Thoracic aorta (tissue), 2 donors: ENCODE measurements at regions not wholly inside any gene's neighbourhood (a gene's known extent, or its start where the extent isn't known, plus 50 kb on each side); places are given as distances from the start of the nearest gene placed in this dataset.
"Not testable (repeated sequence)": the region's sequence is repeated elsewhere in the genome, so short reads cannot be mapped to it uniquely, and the experiment has no call there.

ENCODE experiments used
- ATAC-seq: fragments of 150-250 bp; one replicate; pipeline ENCODE4 v1.8.0; 2017; ENCODE audit warnings: low read depth; ENCODE audit not compliant: insufficient number of reproducible peaks, low FRiP score
- DNase-seq: peaks from one replicate; pipeline ENCODE4 v3.0.0-alpha.2; 2020; ENCODE audit warnings: low spot score
- H3K27ac ChIP-seq, 2 donors: fragments of 200-600 bp; sonication (generic); 1 replicate in 1 of 2; 2 replicates in 1 of 2; pipeline ENCODE4 v1.5.1; 2016; ENCODE audit warnings: mild to moderate bottlenecking in 2 of 2, moderate library complexity in 2 of 2
- H3K27me3 ChIP-seq: fragments of 200-600 bp; sonication (generic); replicated peaks from 2 replicates; pipeline ENCODE4 v1.6.0; 2016; ENCODE audit warnings: mild to moderate bottlenecking; ENCODE audit not compliant: insufficient read depth
- H3K36me3 ChIP-seq: fragments of 200-600 bp; sonication (generic); one replicate; pipeline ENCODE4 v1.5.1; 2016
- H3K4me1 ChIP-seq, 2 donors: fragments of 200-600 bp; sonication (generic); 1 replicate in 1 of 2; 2 replicates in 1 of 2; pipeline versions ENCODE4 v1.5.1 to v1.6.0; 2016; ENCODE audit warnings: low read depth in 2 of 2, mild to moderate bottlenecking in 1 of 2; ENCODE audit not compliant: control insufficient read depth in 1 of 2
- H3K4me3 ChIP-seq: fragments of 200-600 bp; sonication (generic); 2 replicates; pipeline ENCODE4 v1.5.1; 2016; ENCODE audit warnings: mild to moderate bottlenecking
- H3K9me3 ChIP-seq: fragments of 200-600 bp; sonication (generic); 2 replicates; pipeline ENCODE4 v1.5.1; 2016
- CTCF ChIP-seq: fragments of 200-600 bp; sonication (generic); IDR thresholded peaks from one replicate; pipeline ENCODE4 v1.5.1; 2019; ENCODE audit warnings: antibody characterized with exemption

GRCh38 chr17:14732211-14732610 lies 431.3 kb downstream of the HS3ST3B1 start:
- ATAC-seq = no peak

GRCh38 chr17:14731591-14731990 lies 430.7 kb downstream of the HS3ST3B1 start:
- no peak for ATAC-seq
- DNase-seq = no peak

More at GRCh38 chr17:14732211-14732610, 431.3 kb downstream of the HS3ST3B1 start:
- TF ChIP-seq CTCF = no peak
- H3K36me3 ChIP-seq = no peaks in the 10 kb centered on the region
- H3K27me3 ChIP-seq = no peaks in the 10 kb centered on the region
- no peaks in the 10 kb centered on the region for H3K9me3 ChIP-seq
- no peak overlapping the region for H3K27ac ChIP-seq
- no peak for DNase-seq
- H3K4me1 ChIP-seq = no peaks in the 10 kb centered on the region
- H3K4me3 ChIP-seq = no peak overlapping the region

GRCh38 chr17:14730821-14731220 lies 429.9 kb downstream of the HS3ST3B1 start:
- no peaks in the 10 kb centered on the region for H3K9me3 ChIP-seq
- H3K36me3 ChIP-seq = no peaks in the 10 kb centered on the region
- H3K4me1 ChIP-seq = no peaks in the 10 kb centered on the region
- DNase-seq = no peak
- TF ChIP-seq CTCF = no peak
- no peak overlapping the region for H3K27ac ChIP-seq
- ATAC-seq = no peak
- H3K27me3 ChIP-seq = no peaks in the 10 kb centered on the region
- no peak overlapping the region for H3K4me3 ChIP-seq

More at GRCh38 chr17:14731591-14731990, 430.7 kb downstream of the HS3ST3B1 start:
- H3K27me3 ChIP-seq = no peaks in the 10 kb centered on the region
- H3K36me3 ChIP-seq = no peaks in the 10 kb centered on the region
- no peaks in the 10 kb centered on the region for H3K4me1 ChIP-seq
- no peaks in the 10 kb centered on the region for H3K9me3 ChIP-seq
- no peak overlapping the region for H3K4me3 ChIP-seq
- H3K27ac ChIP-seq = no peak overlapping the region
- no peak for TF ChIP-seq CTCF

- Histone ChIP-seq H3K27me3 (no peaks in the 10 kb centered on the region), H3K27ac (no peak overlapping the region), H3K36me3 (no peaks in the 10 kb centered on the region), H3K4me1 (no peaks in the 10 kb centered on the region), H3K9me3 (no peaks in the 10 kb centered on the region), H3K4me3 (no peak overlapping the region)
- no peak for TF ChIP-seq CTCF
- no peak for DNase-seq
- ATAC-seq = no peak
These were observed 424.8 kb downstream of the HS3ST3B1 start for GRCh38 chr17:14725729-14726128.

- H3K36me3 ChIP-seq = no peaks in the 10 kb centered on the region
- no peak for DNase-seq
- H3K9me3 ChIP-seq = no peaks in the 10 kb centered on the region
- H3K4me1 ChIP-seq = no peaks in the 10 kb centered on the region
- no peak overlapping the region for H3K27ac ChIP-seq
- H3K4me3 ChIP-seq = no peak overlapping the region
- TF ChIP-seq CTCF = no peak
- ATAC-seq = no peak
- no peaks in the 10 kb centered on the region for H3K27me3 ChIP-seq
These were observed 423.9 kb downstream of the HS3ST3B1 start for GRCh38 chr17:14724770-14725169.

GRCh38 chr17:14723349-14723748 lies 422.5 kb downstream of the HS3ST3B1 start:
- H3K4me1 ChIP-seq, ATAC-seq, H3K36me3 ChIP-seq, H3K4me3 ChIP-seq, H3K9me3 ChIP-seq, H3K27me3 ChIP-seq, H3K27ac ChIP-seq, DNase-seq: not testable (repeated sequence)
